ENCODE measurements at regions not wholly inside any gene's neighbourhood (a gene's known extent, or its start where the extent isn't known, plus 50 kb on each side); places are given as distances from the start of the nearest gene placed in this dataset.
"Not testable (repeated sequence)": the region's sequence is repeated elsewhere in the genome, so short reads cannot be mapped to it uniquely, and the experiment has no call there.

DNA sequence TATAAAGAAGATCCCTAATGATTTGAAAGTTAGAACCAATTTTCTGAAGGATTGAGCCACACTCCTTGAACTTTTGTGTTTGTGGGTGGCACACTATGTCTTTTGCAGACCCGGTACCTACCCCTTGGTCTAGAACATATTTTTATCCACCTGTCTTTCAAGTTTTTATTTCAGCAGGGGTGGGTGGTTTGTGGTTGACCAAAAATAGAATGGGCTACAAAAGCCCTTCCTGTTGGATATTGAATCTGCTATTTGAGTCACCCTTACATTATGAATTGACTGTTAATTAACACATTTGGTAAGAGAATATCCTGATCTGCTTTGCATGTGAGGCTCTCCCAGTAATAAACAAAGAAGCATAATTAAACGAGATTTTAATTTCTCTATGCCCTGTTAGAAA is 401.2 kb downstream of the POTEH start:
- DNase-seq (ENCODE audit: low spot score) = not testable (repeated sequence)

DNA sequence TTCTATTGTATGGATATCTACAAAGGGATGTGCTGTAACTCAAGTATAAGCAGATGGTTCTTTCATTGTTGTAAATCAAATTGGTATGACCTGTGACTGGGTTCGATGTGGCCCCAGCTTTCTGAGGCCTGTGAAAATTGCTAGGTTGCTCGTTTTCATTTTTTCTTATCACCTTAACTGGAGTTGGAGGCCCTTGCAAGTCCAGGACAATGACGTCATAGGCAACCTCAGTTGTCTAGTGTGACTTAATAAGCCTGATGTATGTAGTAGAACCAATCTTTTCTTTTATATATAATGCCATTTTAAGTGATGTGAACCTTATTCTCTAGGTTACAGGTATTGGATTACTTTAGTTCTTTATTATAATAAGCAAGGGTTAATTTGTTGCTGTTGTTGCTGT is 415.3 kb downstream of the POTEH start:
- not testable (repeated sequence) for DNase-seq (ENCODE audit: low spot score)

DNA sequence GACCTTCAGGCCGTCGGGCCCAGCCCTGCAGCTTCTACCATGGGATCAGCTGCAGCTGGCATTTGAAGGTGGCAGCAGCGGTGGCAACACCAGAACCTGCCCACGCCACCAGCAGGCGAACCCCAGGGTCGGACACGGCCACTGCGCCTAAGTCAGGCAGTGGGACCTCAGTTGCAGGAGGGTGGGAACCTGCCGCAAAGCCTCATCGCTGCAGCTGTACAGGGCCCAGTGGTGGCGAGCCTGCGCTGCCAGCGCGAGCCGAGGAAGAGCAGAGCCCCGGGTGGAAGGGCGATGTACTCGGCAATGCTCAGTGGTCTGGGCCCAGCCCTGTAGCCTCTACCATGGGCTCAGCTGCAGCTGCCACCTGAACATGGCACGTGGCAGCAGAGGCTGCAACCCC is 441.6 kb downstream of the POTEH start:
- not testable (repeated sequence) for DNase-seq (ENCODE audit: low spot score)

DNA sequence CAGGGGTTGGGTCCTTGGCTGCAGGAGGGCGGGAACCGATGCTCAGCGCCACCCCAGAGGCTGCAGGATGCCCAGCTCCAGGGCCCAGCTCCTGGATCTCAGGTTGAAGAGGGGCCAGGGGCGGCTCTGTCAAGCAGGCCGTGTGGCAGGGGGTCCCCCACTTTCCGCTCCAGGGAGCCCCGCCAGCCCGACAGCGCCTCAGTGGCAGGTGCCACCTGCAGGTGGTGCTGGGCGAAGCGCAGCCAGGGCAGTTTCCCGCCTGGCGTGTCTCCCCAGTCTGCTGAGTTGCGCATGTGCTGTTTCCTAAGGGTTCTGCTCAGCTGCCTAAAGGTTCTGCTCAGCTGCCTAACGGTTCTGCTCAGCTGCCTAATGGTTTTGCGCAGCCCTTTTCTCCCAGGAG is 442.1 kb downstream of the POTEH start:
- no peak for DNase-seq (ENCODE audit: low spot score)

DNA sequence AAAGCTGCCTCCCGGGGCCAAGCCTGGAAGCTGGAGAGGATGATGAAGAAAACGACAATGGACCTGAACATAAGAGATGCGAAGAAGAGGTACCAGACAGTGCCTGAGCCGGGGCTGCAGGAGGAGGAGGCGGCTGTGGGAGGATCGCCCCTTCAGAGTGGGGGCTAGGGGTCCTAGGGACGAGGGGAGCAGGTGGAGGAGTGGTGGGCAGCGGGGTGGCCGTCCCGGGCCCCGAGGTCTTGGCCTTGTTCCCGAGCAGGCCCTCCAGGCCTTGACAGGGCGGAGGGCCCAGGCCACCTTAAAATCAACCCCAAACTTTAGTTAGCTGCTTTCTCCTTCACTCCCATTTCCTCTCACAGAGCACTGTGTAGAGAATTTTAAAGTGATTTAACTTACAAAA is 442.8 kb downstream of the POTEH start:
- DNase-seq (ENCODE audit: low spot score) = not testable (repeated sequence)

DNA sequence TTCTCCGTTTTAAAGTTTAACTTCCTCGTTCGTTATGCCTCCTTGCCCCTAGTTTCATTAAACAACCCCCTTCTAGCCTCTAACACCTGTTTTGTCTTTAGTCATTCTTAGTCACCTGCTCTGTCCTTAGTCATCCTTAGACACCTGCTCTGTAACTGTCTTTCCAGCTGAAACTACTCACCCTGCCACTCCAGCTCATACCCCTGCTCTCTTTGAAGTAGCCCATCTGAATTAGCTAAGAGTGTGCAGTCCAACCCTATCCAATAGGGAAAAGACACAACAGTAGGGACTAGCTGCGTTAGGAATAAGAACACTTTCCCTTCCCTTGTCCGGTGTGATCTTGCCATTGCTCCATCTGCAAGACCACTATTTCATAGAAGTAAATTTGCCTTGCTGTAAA is 446.5 kb downstream of the CCT8L2 start:
- DNase-seq (ENCODE audit: low spot score) = not testable (repeated sequence)

DNA sequence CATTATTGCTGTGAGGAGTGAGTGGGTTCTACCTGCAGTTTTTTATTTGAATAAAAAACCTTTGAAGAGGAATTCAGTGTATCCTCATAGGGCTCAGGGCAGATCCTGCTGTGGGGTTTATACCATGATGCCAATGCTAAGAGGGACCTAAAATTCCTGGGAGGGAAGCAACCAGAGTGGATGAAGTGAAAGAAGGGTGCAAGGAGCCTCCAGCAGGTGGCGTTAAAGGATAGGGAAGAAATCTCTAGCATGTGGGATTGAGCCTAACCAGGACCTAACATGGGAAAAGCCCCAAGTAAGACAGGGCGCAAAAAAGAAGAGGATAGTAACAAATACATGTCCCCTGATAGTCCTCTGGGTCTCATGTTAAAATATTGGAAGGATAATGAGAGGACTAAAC is 445.7 kb downstream of the CCT8L2 start:
- peak; percentile 0 for DNase-seq (ENCODE audit: low spot score)

DNA sequence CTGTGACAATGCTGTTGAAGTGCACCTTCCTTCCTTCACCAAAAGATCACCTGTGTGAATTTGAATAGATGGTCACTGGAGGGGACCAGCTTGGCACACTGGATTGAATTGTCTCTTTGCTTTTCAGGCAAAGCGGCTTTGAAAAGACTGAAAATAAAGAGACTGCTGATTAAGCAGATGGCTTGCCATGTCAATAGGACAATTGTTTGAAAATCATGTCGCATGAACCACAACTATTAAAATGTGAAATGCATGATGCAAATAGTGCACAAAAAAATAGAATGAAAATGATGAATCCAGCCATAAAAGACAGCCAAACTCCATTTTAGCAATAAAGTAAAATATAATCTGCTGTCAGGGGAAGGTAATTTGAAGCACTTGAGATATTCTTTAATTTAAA is 415.3 kb downstream of the CCT8L2 start:
- not testable (repeated sequence) for DNase-seq (ENCODE audit: low spot score)

DNA sequence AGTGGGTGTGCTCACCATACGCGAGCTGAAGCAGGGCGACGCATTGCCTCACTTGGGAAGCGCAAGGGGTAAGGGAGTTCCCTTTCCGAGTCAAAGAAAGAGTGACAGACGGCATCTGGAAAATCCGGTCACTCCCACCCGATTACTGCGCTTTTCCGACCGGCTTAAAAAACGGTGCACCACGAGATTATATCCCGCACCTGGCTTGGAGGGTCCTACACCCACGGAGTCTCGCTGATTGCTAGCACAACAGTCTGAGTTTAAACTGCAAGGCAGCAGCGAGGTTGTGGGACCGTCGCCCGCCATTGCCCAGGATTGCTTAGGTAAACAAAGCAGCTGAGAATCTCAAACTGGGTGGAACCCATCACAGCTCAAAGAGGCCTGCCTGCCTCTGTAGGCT is 408.7 kb downstream of the CCT8L2 start:
- DNase-seq (ENCODE audit: low spot score) = not testable (repeated sequence)
